Peyer's patch (tissue), 4 donors: ENCODE measurements at regions not wholly inside any gene's neighbourhood (a gene's known extent, or its start where the extent isn't known, plus 50 kb on each side); places are given as distances from the start of the nearest gene placed in this dataset.

Experiments
- POLR2A ChIP-seq, 2 donors: fragments of 450-650 bp; IDR thresholded peaks; one replicate each; pipeline ENCODE4 v1.5.1; 2017; ENCODE audit warnings: antibody characterized with exemption in 2 of 2, mild to moderate bottlenecking in 2 of 2, moderate library complexity in 2 of 2
- TF ChIP-seq, protein P1 (sequence below), 6 experiments: fragments of 450-650 bp in 4 of 6; fragments of 200-600 bp in 2 of 6; sonication (generic) in 1 of 6; IDR thresholded peaks; one replicate each; pipeline ENCODE4 v1.5.1; 2017 to 2019; ENCODE audit warnings: antibody characterized with exemption in 6 of 6, mild to moderate bottlenecking in 3 of 6, moderate library complexity in 1 of 6

DNA sequence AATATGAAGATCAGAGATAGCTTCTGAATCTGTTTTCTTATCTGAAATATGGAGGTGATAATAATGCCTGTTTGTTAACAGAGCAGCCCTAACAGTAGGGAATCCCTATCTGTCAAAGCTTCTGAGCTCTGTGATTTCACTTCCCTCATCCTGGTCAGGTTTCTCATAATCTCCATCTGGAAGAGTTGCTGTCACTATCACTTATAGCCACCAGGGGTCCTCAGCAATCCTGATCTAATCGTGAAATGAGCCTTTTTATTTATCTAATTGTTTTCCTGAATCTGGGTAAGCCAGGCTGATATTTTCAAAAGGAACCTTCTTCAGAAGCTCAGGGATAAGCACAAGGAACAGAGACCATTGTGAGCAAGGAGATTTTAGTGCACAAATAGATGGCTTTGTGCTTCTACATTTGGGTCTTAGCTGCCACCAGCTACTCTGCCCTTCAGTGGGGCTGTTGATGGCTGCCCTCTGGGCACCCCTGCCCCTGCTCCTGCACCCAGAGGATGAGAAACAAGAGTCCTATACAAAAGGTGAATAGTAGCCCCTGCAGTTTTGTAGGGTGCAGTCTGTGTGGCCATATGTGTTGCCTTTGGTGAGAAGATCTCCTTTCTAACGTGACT lies 196.4 kb upstream of the RADX start:
- TF ChIP-seq POLR2A (IDR thresholded peaks at IDR 0.05) = no peak
- TF ChIP-seq, protein P1, sequence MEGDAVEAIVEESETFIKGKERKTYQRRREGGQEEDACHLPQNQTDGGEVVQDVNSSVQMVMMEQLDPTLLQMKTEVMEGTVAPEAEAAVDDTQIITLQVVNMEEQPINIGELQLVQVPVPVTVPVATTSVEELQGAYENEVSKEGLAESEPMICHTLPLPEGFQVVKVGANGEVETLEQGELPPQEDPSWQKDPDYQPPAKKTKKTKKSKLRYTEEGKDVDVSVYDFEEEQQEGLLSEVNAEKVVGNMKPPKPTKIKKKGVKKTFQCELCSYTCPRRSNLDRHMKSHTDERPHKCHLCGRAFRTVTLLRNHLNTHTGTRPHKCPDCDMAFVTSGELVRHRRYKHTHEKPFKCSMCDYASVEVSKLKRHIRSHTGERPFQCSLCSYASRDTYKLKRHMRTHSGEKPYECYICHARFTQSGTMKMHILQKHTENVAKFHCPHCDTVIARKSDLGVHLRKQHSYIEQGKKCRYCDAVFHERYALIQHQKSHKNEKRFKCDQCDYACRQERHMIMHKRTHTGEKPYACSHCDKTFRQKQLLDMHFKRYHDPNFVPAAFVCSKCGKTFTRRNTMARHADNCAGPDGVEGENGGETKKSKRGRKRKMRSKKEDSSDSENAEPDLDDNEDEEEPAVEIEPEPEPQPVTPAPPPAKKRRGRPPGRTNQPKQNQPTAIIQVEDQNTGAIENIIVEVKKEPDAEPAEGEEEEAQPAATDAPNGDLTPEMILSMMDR (IDR thresholded peaks at IDR 0.05) = peak in 5 of 6 experiments; percentile 17 to 60 (median 46)
